IMR-90 (cell line): ENCODE measurements at regions not wholly inside any gene's neighbourhood (a gene's known extent, or its start where the extent isn't known, plus 50 kb on each side); places are given as distances from the start of the nearest gene placed in this dataset.

Source experiments
- ATAC-seq: fragments of 200-7000 bp; cut with Tn5 transposase; 2 replicates; pipeline ENCODE4 v1.9.1; 2020; ENCODE audit warnings: low read depth, mild to moderate bottlenecking, moderate library complexity
- BruUV-seq: library from RNA; stranded (reverse); fragments of 400-500 nt; replicated peaks from 2 replicates; lab custom pipeline; 2021; lab: Mats Ljungman, UMichigan
- CTCF ChIA-PET: fragments of 300-600 bp; formaldehyde crosslinking; extraction: SDS; loops from one replicate; lab custom pipeline; 2021; ENCODE audit warnings: antibody characterized with exemption; lab: Yijun Ruan, JAX
- POLR2A ChIA-PET: fragments of 300-600 bp; sonication (Branson Sonifier 250); formaldehyde crosslinking; loops from one replicate; lab custom pipeline; 2022; ENCODE audit warnings: antibody characterized with exemption; ENCODE audit not compliant: unreplicated experiment; lab: Charles Lee
- DNase-seq: peaks from one replicate; pipeline ENCODE4 v3.0.0; 2013
- H2AFZ ChIP-seq: replicated peaks from 2 replicates; pipeline ENCODE3; 2013; ENCODE audit warnings: low read length, mild to moderate bottlenecking; ENCODE audit not compliant: poor library complexity
- H2AK5ac ChIP-seq: 2 replicates; pipeline ENCODE4 v1.6.1; 2013; ENCODE audit warnings: low read depth, low read length, inconsistent platforms
- H2AK9ac ChIP-seq: replicated peaks from 2 replicates; pipeline ENCODE3; 2013; ENCODE audit warnings: mild to moderate bottlenecking, low read depth, low read length, moderate library complexity; ENCODE audit not compliant: poor library complexity
- H2BK120ac ChIP-seq: 2 replicates; pipeline ENCODE4 v1.6.1; 2013; ENCODE audit warnings: low read depth, low read length, inconsistent platforms
- H2BK15ac ChIP-seq: 3 replicates; pipeline ENCODE4 v1.6.1; 2013; ENCODE audit warnings: low read depth, low read length, inconsistent platforms
- H2BK20ac ChIP-seq: 2 replicates; pipeline ENCODE4 v1.6.1; 2013; ENCODE audit warnings: low read depth, mild to moderate bottlenecking, inconsistent platforms, low read length, moderate library complexity
- H2BK5ac ChIP-seq: 2 replicates; pipeline ENCODE4 v1.6.1; 2013; ENCODE audit warnings: mild to moderate bottlenecking, low read depth, low read length, inconsistent platforms; ENCODE audit not compliant: poor library complexity, severe bottlenecking
- H3K14ac ChIP-seq: replicated peaks from 2 replicates; pipeline ENCODE4 v1.6.1; 2013; ENCODE audit warnings: low read depth, low read length, inconsistent platforms
- H3K18ac ChIP-seq: 2 replicates; pipeline ENCODE4 v1.6.1; 2013; ENCODE audit warnings: low read depth, low read length, control low read depth
- H3K23ac ChIP-seq: 2 replicates; pipeline ENCODE4 v1.6.1; 2013; ENCODE audit warnings: low read depth, low read length, inconsistent platforms
- H3K27ac ChIP-seq: 2 replicates; pipeline ENCODE4 v1.5.1; 2013; ENCODE audit warnings: mild to moderate bottlenecking, control low read depth, low read length; ENCODE audit not compliant: insufficient read depth
- H3K27me3 ChIP-seq: 2 replicates; pipeline ENCODE4 v1.6.1; 2013; ENCODE audit warnings: low read length; ENCODE audit not compliant: control insufficient read depth, insufficient read depth
- H3K36me3 ChIP-seq: 2 replicates; pipeline ENCODE4 v1.6.1; 2013; ENCODE audit warnings: low read length, mixed read lengths; ENCODE audit not compliant: control insufficient read depth, insufficient read depth
- H3K4ac ChIP-seq: 2 replicates; pipeline ENCODE4 v1.6.1; 2013; ENCODE audit warnings: low read depth, low read length, inconsistent platforms
- H3K4me1 ChIP-seq: 2 replicates; pipeline ENCODE4 v1.6.1; 2013; ENCODE audit warnings: low read length, mixed read lengths; ENCODE audit not compliant: control insufficient read depth, insufficient read depth
- H3K4me2 ChIP-seq: 2 replicates; pipeline ENCODE4 v1.6.1; 2013; ENCODE audit warnings: low read depth, mild to moderate bottlenecking, control low read depth, low read length, moderate library complexity
- H3K4me3 ChIP-seq: 2 replicates; pipeline ENCODE4 v1.5.1; 2013; ENCODE audit warnings: low read depth, mild to moderate bottlenecking, control low read depth, low read length, moderate library complexity; ENCODE audit not compliant: insufficient read depth
- H3K56ac ChIP-seq: 2 replicates; pipeline ENCODE4 v1.6.1; 2013; ENCODE audit warnings: low read length, inconsistent platforms; ENCODE audit not compliant: insufficient read depth; ENCODE audit errors: extremely low read depth
- H3K79me1 ChIP-seq, 2 experiments: 2 replicates each; pipeline ENCODE4 v1.6.1; 2013; ENCODE audit warnings: low read length in 2 of 2, inconsistent platforms in 1 of 2, low read depth in 1 of 2
- H3K9ac ChIP-seq: 2 replicates; pipeline ENCODE4 v1.6.1; 2013; ENCODE audit warnings: low read depth, low read length, control low read depth
- H3K9me1 ChIP-seq: 2 replicates; pipeline ENCODE4 v1.6.1; 2013; ENCODE audit warnings: low read length, inconsistent platforms; ENCODE audit not compliant: insufficient read depth
- H3K9me3 ChIP-seq: 2 replicates; pipeline ENCODE4 v1.6.1; 2013; ENCODE audit warnings: low read length; ENCODE audit not compliant: control insufficient read depth, insufficient read depth
- H4K20me1 ChIP-seq: 2 replicates; pipeline ENCODE4 v1.6.1; 2013; ENCODE audit warnings: low read length, inconsistent platforms; ENCODE audit not compliant: insufficient read depth
- H4K5ac ChIP-seq: 2 replicates; pipeline ENCODE4 v1.6.1; 2013; ENCODE audit warnings: mild to moderate bottlenecking, low read depth, low read length, control low read depth
- H4K8ac ChIP-seq, 2 experiments: 2 replicates each; pipeline ENCODE4 v1.6.1; 2013; ENCODE audit warnings: low read depth in 2 of 2, low read length in 2 of 2, control low read depth in 1 of 2, inconsistent platforms in 1 of 2
- H4K91ac ChIP-seq: 2 replicates; pipeline ENCODE4 v1.6.1; 2013; ENCODE audit warnings: low read depth, low read length, inconsistent platforms; ENCODE audit not compliant: insufficient read depth
- BHLHE40 ChIP-seq: fragments of 150-350 bp; IDR thresholded peaks from 2 replicates; pipeline ENCODE4 v1.6.1; 2016; ENCODE audit warnings: mild to moderate bottlenecking, low read depth, low read length
- CEBPB ChIP-seq: IDR thresholded peaks from 2 replicates; pipeline ENCODE4 v1.6.1; 2012; ENCODE audit warnings: low read depth, low read length, improper control_type of control experiment
- FOS ChIP-seq: fragments of 150-350 bp; IDR thresholded peaks from 2 replicates; pipeline ENCODE4 v1.6.1; 2016; ENCODE audit warnings: low read depth, low read length
- MAFK ChIP-seq: IDR thresholded peaks from 2 replicates; pipeline ENCODE4 v1.6.1; 2012; ENCODE audit warnings: low read depth, low read length, improper control_type of control experiment
- MAZ ChIP-seq: IDR thresholded peaks from 2 replicates; pipeline ENCODE4 v1.6.1; 2012; ENCODE audit warnings: low read depth, mild to moderate bottlenecking, low read length, improper control_type of control experiment, moderate library complexity, borderline replicate concordance
- MXI1 ChIP-seq: IDR thresholded peaks from 2 replicates; pipeline ENCODE4 v1.6.1; 2012; ENCODE audit warnings: low read depth, mild to moderate bottlenecking, low read length, moderate library complexity, borderline replicate concordance
- NFE2L2 ChIP-seq: fragments of 150-350 bp; IDR thresholded peaks from 2 replicates; pipeline ENCODE4 v1.6.1; 2016; ENCODE audit warnings: low read depth, mild to moderate bottlenecking, low read length
- POLR2A ChIP-seq: IDR thresholded peaks from 2 replicates; pipeline ENCODE4 v1.6.1; 2012; ENCODE audit warnings: mild to moderate bottlenecking, low read depth, low read length
- RAD21 ChIP-seq: IDR thresholded peaks from 2 replicates; pipeline ENCODE4 v1.6.1; 2012; ENCODE audit warnings: low read length, improper control_type of control experiment
- RCOR1 ChIP-seq: IDR thresholded peaks from 2 replicates; pipeline ENCODE4 v1.6.1; 2012; ENCODE audit warnings: mild to moderate bottlenecking, low read length, improper control_type of control experiment; ENCODE audit not compliant: insufficient replicate concordance
- RFX5 ChIP-seq: IDR thresholded peaks from 2 replicates; pipeline ENCODE4 v1.8.0; 2012; ENCODE audit warnings: low read depth, mild to moderate bottlenecking, low read length, moderate library complexity
- SMC3 ChIP-seq: fragments of 150-350 bp; IDR thresholded peaks from 2 replicates; pipeline ENCODE4 v1.6.1; 2016; ENCODE audit warnings: low read depth, mild to moderate bottlenecking, antibody characterized with exemption, low read length, moderate library complexity
- WGBS, 2 experiments: methylation state at CpG; one replicate each; pipeline versions ENCODE4 v1.1.5 to v1.1.7; 2013; ENCODE audit warnings: missing lambda C conversion rate in 2 of 2; ENCODE audit not compliant: insufficient read length in 1 of 2; ENCODE audit errors: extremely low coverage in 2 of 2; 5-methylcytosine and 5-hydroxymethylcytosine counted together
- dilution Hi-C: fragments of 300-500 bp; cut with HindIII; formaldehyde crosslinking; loops from one replicate; pipeline ENCODE4 v1.14.3; 2018; ENCODE audit warnings: low sequenced_read_pairs; ENCODE audit not compliant: unreplicated experiment
- in situ Hi-C: fragments of 300-500 bp; cut with MboI; formaldehyde crosslinking; loops from 3 replicates; pipeline ENCODE4 v1.14.3; 2019; ENCODE audit warnings: low sequenced_read_pairs, inconsistent platforms, mixed read lengths
- intact Hi-C: fragments of 100-400 bp; cut with micrococcal nuclease; formaldehyde crosslinking; loops from 2 replicates; pipeline ENCODE4 v1.10.0; 2022
- TF ChIP-seq, protein P1 (sequence below): fragments of 150-350 bp; IDR thresholded peaks from 2 replicates; pipeline ENCODE4 v1.6.1; 2017; ENCODE audit warnings: mild to moderate bottlenecking, antibody characterized with exemption, low read length, low read depth
- TF ChIP-seq, protein P2 (sequence below): fragments of 150-350 bp; IDR thresholded peaks from 2 replicates; pipeline ENCODE4 v1.6.1; 2016; ENCODE audit warnings: low read depth, mild to moderate bottlenecking, low read length, moderate library complexity, borderline replicate concordance
- TF ChIP-seq, protein P3 (sequence below): conservative IDR thresholded peaks from 2 replicates; pipeline ENCODE4 v1.5.1; 2012; ENCODE audit warnings: mild to moderate bottlenecking, low read depth, low read length, improper control_type of control experiment

DNA sequence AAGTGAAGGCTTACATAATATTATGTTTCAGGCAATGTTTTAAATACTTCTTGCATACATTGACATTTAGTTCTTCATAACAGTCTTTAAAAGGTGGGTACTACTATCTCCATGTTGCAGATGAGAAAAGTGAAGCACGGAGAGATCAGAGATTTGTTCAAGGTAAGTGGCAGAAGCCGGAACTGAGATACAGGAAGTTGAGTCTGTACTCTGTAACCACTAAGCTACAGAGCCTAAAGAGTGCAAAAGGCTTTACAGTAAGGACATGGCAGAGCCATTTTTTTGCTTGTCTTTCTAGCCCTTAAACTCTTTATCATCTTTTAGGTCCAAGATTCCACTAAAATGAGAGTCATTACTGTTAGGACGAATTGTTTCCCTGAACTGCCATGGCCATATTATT is 186.5 kb upstream of the PEX5L start:
- no peak overlapping the region for H2BK15ac ChIP-seq
- H4K20me1 ChIP-seq, result no peaks in the 10 kb centered on the region
- H3K27ac ChIP-seq, result no peak overlapping the region
- H3K4me3 ChIP-seq, result no peak overlapping the region
- intact Hi-C loops, result no loop called here
- ChIA-PET POLR2A (no interaction called here), CTCF (interaction anchor here (0.6 kb wide), 1 partner anchor 22 kb away, joined by 3 read pairs; no protein-coding TSS in a partner anchor)
- no peak overlapping the region for H4K91ac ChIP-seq
- no peak overlapping the region for H3K14ac ChIP-seq
- DNase-seq, result no peak
- dilution Hi-C loops, result no loop called here
- TF ChIP-seq POLR2A (no peak), CEBPB (no peak), RAD21 (no peak), MXI1 (no peak), SMC3 (no peak), MAFK (no peak), RFX5 (no peak), BHLHE40 (no peak), RCOR1 (no peak), FOS (no peak), MAZ (no peak), NFE2L2 (no peak)
- TF ChIP-seq, protein P1, sequence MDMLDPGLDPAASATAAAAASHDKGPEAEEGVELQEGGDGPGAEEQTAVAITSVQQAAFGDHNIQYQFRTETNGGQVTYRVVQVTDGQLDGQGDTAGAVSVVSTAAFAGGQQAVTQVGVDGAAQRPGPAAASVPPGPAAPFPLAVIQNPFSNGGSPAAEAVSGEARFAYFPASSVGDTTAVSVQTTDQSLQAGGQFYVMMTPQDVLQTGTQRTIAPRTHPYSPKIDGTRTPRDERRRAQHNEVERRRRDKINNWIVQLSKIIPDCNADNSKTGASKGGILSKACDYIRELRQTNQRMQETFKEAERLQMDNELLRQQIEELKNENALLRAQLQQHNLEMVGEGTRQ, result no peak
- TF ChIP-seq, protein P2, sequence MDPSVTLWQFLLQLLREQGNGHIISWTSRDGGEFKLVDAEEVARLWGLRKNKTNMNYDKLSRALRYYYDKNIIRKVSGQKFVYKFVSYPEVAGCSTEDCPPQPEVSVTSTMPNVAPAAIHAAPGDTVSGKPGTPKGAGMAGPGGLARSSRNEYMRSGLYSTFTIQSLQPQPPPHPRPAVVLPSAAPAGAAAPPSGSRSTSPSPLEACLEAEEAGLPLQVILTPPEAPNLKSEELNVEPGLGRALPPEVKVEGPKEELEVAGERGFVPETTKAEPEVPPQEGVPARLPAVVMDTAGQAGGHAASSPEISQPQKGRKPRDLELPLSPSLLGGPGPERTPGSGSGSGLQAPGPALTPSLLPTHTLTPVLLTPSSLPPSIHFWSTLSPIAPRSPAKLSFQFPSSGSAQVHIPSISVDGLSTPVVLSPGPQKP, result no peak
- TF ChIP-seq, protein P3, sequence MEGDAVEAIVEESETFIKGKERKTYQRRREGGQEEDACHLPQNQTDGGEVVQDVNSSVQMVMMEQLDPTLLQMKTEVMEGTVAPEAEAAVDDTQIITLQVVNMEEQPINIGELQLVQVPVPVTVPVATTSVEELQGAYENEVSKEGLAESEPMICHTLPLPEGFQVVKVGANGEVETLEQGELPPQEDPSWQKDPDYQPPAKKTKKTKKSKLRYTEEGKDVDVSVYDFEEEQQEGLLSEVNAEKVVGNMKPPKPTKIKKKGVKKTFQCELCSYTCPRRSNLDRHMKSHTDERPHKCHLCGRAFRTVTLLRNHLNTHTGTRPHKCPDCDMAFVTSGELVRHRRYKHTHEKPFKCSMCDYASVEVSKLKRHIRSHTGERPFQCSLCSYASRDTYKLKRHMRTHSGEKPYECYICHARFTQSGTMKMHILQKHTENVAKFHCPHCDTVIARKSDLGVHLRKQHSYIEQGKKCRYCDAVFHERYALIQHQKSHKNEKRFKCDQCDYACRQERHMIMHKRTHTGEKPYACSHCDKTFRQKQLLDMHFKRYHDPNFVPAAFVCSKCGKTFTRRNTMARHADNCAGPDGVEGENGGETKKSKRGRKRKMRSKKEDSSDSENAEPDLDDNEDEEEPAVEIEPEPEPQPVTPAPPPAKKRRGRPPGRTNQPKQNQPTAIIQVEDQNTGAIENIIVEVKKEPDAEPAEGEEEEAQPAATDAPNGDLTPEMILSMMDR, result no peak
- H2BK120ac ChIP-seq, result no peak overlapping the region
- H3K18ac ChIP-seq, result no peak overlapping the region
- H3K79me1 ChIP-seq, result no peaks in the 10 kb centered on the region
- no peak overlapping the region for H3K4me2 ChIP-seq
- no peak overlapping the region for H2AFZ ChIP-seq
- no peak overlapping the region for H4K8ac ChIP-seq
- no peak overlapping the region for H3K23ac ChIP-seq
- H3K4ac ChIP-seq, result no peak overlapping the region
- no TSS peak for BruUV-seq
- no peak overlapping the region for H4K5ac ChIP-seq
- no peak for ATAC-seq
- 67% methylated on average over 1 of the region's 3 CpGs; no CpG with 5 or more reads in 1 of the 2 experiments for WGBS, 2 experiments
- no peak overlapping the region for H2BK5ac ChIP-seq
- no peak overlapping the region for H3K56ac ChIP-seq
- H3K36me3 ChIP-seq, result no peaks in the 10 kb centered on the region
- H3K9me3 ChIP-seq, result peaks cover 11% of the 10 kb centered on the region
- in situ Hi-C loops, result no loop called here
- H3K4me1 ChIP-seq, result no peaks in the 10 kb centered on the region
- H2BK20ac ChIP-seq, result no peak overlapping the region
- H2AK5ac ChIP-seq, result no peak overlapping the region
- H3K9ac ChIP-seq, result no peak overlapping the region
- H3K27me3 ChIP-seq, result no peaks in the 10 kb centered on the region
- H2AK9ac ChIP-seq, result no peak overlapping the region
- no peaks in the 10 kb centered on the region for H3K9me1 ChIP-seq
